HG03280 (cell line): ENCODE measurements at regions not wholly inside any gene's neighbourhood (a gene's known extent, or its start where the extent isn't known, plus 50 kb on each side); places are given as distances from the start of the nearest gene placed in this dataset.

ENCODE experiments used
- ATAC-seq: cut with Tn5 transposase; IDR thresholded peaks from one replicate; pipeline ENCODE4 v1.9.1; 2021; ENCODE audit warnings: mild to moderate bottlenecking, moderate library complexity; ENCODE audit not compliant: unreplicated experiment

GRCh38 chr4:63644396-63644795 is 764.9 kb downstream of the TECRL start:
- ATAC-seq = no peak

- ATAC-seq = no peak
Observed at GRCh38 chr4:63637270-63637669, 772.0 kb downstream of the TECRL start.

GRCh38 chr4:63632858-63633257 is 776.4 kb downstream of the TECRL start:
- ATAC-seq = no peak

- ATAC-seq = no peak
Observed at GRCh38 chr4:63620271-63620670, 789.0 kb downstream of the TECRL start.

- ATAC-seq = no peak
Observed at GRCh38 chr4:63619771-63620170, 789.5 kb downstream of the TECRL start.

- no peak for ATAC-seq
Observed at GRCh38 chr4:63618883-63619718, 790.1 kb downstream of the TECRL start.

- ATAC-seq = no peak
Observed at GRCh38 chr4:63607169-63607872, 801.9 kb downstream of the TECRL start.

- ATAC-seq = no peak
Observed at GRCh38 chr4:63589796-63590195, 819.5 kb downstream of the TECRL start.

GRCh38 chr4:63583561-63583960 is 825.7 kb downstream of the TECRL start:
- ATAC-seq = no peak

- no peak for ATAC-seq
Observed at GRCh38 chr4:63583007-63583406, 826.2 kb downstream of the TECRL start.

- no peak for ATAC-seq
Observed at GRCh38 chr4:63580796-63581475, 828.3 kb downstream of the TECRL start.

- no peak for ATAC-seq
Observed at GRCh38 chr4:63578383-63578782, 830.9 kb downstream of the TECRL start.

GRCh38 chr4:63566658-63567057 is 842.6 kb downstream of the TECRL start:
- ATAC-seq = no peak

GRCh38 chr4:63563288-63564014 is 845.8 kb downstream of the TECRL start:
- no peak for ATAC-seq

GRCh38 chr4:63558709-63559108 is 850.5 kb downstream of the TECRL start:
- ATAC-seq = no peak

- no peak for ATAC-seq
Observed at GRCh38 chr4:63556332-63556731, 852.9 kb downstream of the TECRL start.

GRCh38 chr4:63553123-63553522 is 856.1 kb downstream of the TECRL start:
- ATAC-seq = no peak

- ATAC-seq = no peak
Observed at GRCh38 chr4:63541828-63542227, 867.4 kb downstream of the TECRL start.

- ATAC-seq = no peak
Observed at GRCh38 chr4:63529581-63530337, 879.5 kb downstream of the TECRL start.

GRCh38 chr4:63528256-63528991 is 880.8 kb downstream of the TECRL start:
- no peak for ATAC-seq
